Fibroblast of skin of right biceps (primary cell): ENCODE measurements at regions not wholly inside any gene's neighbourhood (a gene's known extent, or its start where the extent isn't known, plus 50 kb on each side); places are given as distances from the start of the nearest gene placed in this dataset.
A peak's percentile ranks its signal among the peaks of the same experiment; 100 is the strongest.
"Not testable (repeated sequence)": the region's sequence is repeated elsewhere in the genome, so short reads cannot be mapped to it uniquely, and the experiment has no call there.

Source experiments
- DNase-seq: peaks from one replicate; pipeline ENCODE4 v3.0.0-alpha.2; 2013

- no peak for DNase-seq
Measured at GRCh38 chr10:22158426-22158825, 59.4 kb downstream of the EBLN1 start.

- no peak for DNase-seq
Measured at GRCh38 chr10:22156750-22157149, 61.1 kb downstream of the EBLN1 start.

- DNase-seq, result no peak
Measured at GRCh38 chr10:22152403-22152802, 65.4 kb downstream of the EBLN1 start.

GRCh38 chr10:22150842-22151241, 67.0 kb downstream of the EBLN1 start:
- DNase-seq, result no peak

GRCh38 chr10:22148961-22149360, 68.9 kb downstream of the EBLN1 start:
- DNase-seq, result peak; percentile 46

- not testable (repeated sequence) for DNase-seq
Measured at GRCh38 chr10:22145873-22146272, 71.9 kb downstream of the EBLN1 start.

GRCh38 chr10:22137542-22137941, 80.3 kb downstream of the EBLN1 start:
- no peak for DNase-seq

GRCh38 chr10:22135591-22135990, 82.2 kb downstream of the EBLN1 start:
- no peak for DNase-seq

GRCh38 chr10:22133749-22134624, 83.8 kb downstream of the EBLN1 start:
- no peak for DNase-seq

- DNase-seq, result not testable (repeated sequence)
Measured at GRCh38 chr10:22130824-22131223, 87.0 kb downstream of the EBLN1 start.

- DNase-seq, result not testable (repeated sequence)
Measured at GRCh38 chr10:22129612-22130011, 88.2 kb downstream of the EBLN1 start.

- not testable (repeated sequence) for DNase-seq
Measured at GRCh38 chr10:22121181-22121580, 96.6 kb downstream of the EBLN1 start.

- not testable (repeated sequence) for DNase-seq
Measured at GRCh38 chr10:22120072-22120471, 97.7 kb downstream of the EBLN1 start.

GRCh38 chr10:22119575-22119974, 98.2 kb downstream of the EBLN1 start:
- DNase-seq, result not testable (repeated sequence)

- no peak for DNase-seq
Measured at GRCh38 chr10:22111705-22112104, 106.1 kb downstream of the EBLN1 start.

GRCh38 chr10:22111260-22111659, 106.6 kb downstream of the EBLN1 start:
- DNase-seq, result no peak

GRCh38 chr10:22110761-22111160, 107.1 kb downstream of the EBLN1 start:
- no peak for DNase-seq

GRCh38 chr10:22105270-22105669, 101.7 kb upstream of the DNAJC1 start:
- no peak for DNase-seq

GRCh38 chr10:22103701-22104470, 100.4 kb upstream of the DNAJC1 start:
- DNase-seq, result no peak

- DNase-seq, result no peak
Measured at GRCh38 chr10:22097696-22098095, 94.2 kb upstream of the DNAJC1 start.

- DNase-seq, result not testable (repeated sequence)
Measured at GRCh38 chr10:22091260-22091659, 87.7 kb upstream of the DNAJC1 start.

- DNase-seq, result no peak
Measured at GRCh38 chr10:22087402-22087738, 83.8 kb upstream of the DNAJC1 start.

- peak; percentile 55 for DNase-seq
Measured at GRCh38 chr10:22086730-22087401, 83.3 kb upstream of the DNAJC1 start.

- not testable (repeated sequence) for DNase-seq
Measured at GRCh38 chr10:22079921-22080320, 76.4 kb upstream of the DNAJC1 start.
